ENCODE measurements at regions not wholly inside any gene's neighbourhood (a gene's known extent, or its start where the extent isn't known, plus 50 kb on each side); places are given as distances from the start of the nearest gene placed in this dataset.

- TF ChIP-seq ESRRA (IDR thresholded peaks at IDR 0.05; ENCODE audit: borderline replicate concordance, low read depth) (peak; percentile 88), SMARCA5 (IDR thresholded peaks at IDR 0.05) (no peak), ZNF75A (CRISPR knock-in tag; IDR thresholded peaks at IDR 0.05) (no peak), TAF1 (IDR thresholded peaks at IDR 0.05; ENCODE audit: control insufficient read depth, extremely low read depth, insufficient read depth, low read length, severe bottlenecking) (peak; percentile 29), CBX2 (IDR thresholded peaks at IDR 0.05; ENCODE audit: insufficient read depth, low read length, poor library complexity, severe bottlenecking) (no peak), MXI1 (IDR thresholded peaks at IDR 0.05; ENCODE audit: low read depth, low read length) (no peak), RBM22 (IDR thresholded peaks at IDR 0.05; ENCODE audit: low read depth, low read length, poor library complexity, severe bottlenecking) (no peak), ID3 (CRISPR knock-in tag; IDR thresholded peaks at IDR 0.05) (no peak), ID3 (tag; IDR thresholded peaks at IDR 0.05) (peak; percentile 88), ARHGAP35 (IDR thresholded peaks at IDR 0.05; ENCODE audit: partially characterized antibody) (no peak), HNRNPUL1 (IDR thresholded peaks at IDR 0.05; ENCODE audit: low read length) (no peak), E2F3 (CRISPR knock-in tag; IDR thresholded peaks at IDR 0.05) (no peak), SP1 (CRISPR knock-in tag; IDR thresholded peaks at IDR 0.05) (peak; percentile 52; the same call in 1 of the 2 replicates), ZNF253 (CRISPR knock-in tag; conservative IDR thresholded peaks at IDR 0.05) (no peak), MAFK (IDR thresholded peaks at IDR 0.05; ENCODE audit: low read length) (no peak), POLR2B (IDR thresholded peaks at IDR 0.05; ENCODE audit: low read depth, partially characterized antibody) (no peak), ZNF830 (CRISPR knock-in tag; IDR thresholded peaks at IDR 0.05) (no peak), HES1 (IDR thresholded peaks at IDR 0.05; ENCODE audit: low read depth) (peak; percentile 96), BACH1 (tag; IDR thresholded peaks at IDR 0.05) (0 out of 2 replicates have a peak, but pooled peaks have one; percentile 64)
- TF ChIP-seq, protein P1, sequence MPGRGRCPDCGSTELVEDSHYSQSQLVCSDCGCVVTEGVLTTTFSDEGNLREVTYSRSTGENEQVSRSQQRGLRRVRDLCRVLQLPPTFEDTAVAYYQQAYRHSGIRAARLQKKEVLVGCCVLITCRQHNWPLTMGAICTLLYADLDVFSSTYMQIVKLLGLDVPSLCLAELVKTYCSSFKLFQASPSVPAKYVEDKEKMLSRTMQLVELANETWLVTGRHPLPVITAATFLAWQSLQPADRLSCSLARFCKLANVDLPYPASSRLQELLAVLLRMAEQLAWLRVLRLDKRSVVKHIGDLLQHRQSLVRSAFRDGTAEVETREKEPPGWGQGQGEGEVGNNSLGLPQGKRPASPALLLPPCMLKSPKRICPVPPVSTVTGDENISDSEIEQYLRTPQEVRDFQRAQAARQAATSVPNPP (IDR thresholded peaks at IDR 0.05; ENCODE audit: borderline replicate concordance, insufficient read depth, insufficient read length), result no peak
- TF ChIP-seq, protein P2, sequence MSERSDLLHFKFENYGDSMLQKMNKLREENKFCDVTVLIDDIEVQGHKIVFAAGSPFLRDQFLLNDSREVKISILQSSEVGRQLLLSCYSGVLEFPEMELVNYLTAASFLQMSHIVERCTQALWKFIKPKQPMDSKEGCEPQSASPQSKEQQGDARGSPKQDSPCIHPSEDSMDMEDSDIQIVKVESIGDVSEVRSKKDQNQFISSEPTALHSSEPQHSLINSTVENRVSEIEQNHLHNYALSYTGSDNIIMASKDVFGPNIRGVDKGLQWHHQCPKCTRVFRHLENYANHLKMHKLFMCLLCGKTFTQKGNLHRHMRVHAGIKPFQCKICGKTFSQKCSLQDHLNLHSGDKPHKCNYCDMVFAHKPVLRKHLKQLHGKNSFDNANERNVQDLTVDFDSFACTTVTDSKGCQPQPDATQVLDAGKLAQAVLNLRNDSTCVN (CRISPR knock-in tag; IDR thresholded peaks at IDR 0.05), result no peak
- TF ChIP-seq, protein P3, sequence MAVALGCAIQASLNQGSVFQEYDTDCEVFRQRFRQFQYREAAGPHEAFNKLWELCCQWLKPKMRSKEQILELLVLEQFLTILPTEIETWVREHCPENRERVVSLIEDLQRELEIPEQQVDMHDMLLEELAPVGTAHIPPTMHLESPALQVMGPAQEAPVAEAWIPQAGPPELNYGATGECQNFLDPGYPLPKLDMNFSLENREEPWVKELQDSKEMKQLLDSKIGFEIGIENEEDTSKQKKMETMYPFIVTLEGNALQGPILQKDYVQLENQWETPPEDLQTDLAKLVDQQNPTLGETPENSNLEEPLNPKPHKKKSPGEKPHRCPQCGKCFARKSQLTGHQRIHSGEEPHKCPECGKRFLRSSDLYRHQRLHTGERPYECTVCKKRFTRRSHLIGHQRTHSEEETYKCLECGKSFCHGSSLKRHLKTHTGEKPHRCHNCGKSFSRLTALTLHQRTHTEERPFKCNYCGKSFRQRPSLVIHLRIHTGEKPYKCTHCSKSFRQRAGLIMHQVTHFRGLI (CRISPR knock-in tag; IDR thresholded peaks at IDR 0.05), result no peak
- TF ChIP-seq, protein P4, sequence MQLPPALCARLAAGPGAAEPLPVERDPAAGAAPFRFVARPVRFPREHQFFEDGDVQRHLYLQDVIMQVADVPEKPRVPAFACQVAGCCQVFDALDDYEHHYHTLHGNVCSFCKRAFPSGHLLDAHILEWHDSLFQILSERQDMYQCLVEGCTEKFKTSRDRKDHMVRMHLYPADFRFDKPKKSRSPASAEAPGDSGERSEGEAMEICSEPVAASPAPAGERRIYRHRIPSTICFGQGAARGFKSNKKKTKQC (CRISPR knock-in tag; IDR thresholded peaks at IDR 0.05), result no peak
These were observed 279.4 kb upstream of the LYZL1 start (continued) for GRCh38 chr10:29009464-29009863.
